ENCODE measurements at regions not wholly inside any gene's neighbourhood (a gene's known extent, or its start where the extent isn't known, plus 50 kb on each side); places are given as distances from the start of the nearest gene placed in this dataset.

DNA sequence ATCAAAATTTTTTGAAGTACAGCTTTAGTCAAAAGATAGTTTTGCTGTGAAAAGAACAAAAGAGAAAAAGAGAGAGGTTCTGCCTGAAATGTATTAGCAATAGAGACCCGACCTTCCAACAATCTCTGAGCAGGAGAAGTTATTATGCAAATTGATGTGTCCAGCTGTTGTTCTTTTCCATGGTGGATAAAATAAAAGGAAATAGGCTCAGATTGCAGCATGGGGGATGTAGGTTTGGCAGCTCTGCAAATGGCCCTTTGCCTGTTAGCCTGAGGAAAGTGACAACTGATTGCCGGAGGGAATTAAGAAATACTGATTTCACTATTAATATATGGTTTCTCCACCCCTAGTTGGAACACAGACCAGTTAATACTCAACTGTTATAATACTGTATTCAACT, 1283.2 kb upstream of the NXPH2 start:
- no peak for DNase-seq (ENCODE audit: low spot score)

DNA sequence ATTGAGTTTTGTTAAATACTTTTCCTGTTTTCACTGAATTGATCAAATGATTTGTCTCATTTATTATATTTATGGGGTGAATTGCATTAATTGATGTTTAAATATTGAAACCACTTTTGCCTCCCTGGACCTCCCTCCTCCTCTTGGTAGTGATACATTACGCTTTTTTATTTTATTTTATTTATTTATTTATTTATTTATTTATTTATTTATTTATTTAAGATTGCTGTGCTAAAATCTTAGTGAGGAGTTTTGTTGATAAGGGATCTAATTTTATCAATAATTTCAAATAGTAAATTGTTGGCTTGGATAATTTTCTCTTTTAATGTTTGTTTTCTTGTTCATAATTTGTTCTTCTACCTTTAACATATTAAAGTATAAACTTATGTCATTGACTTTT, 1281.0 kb upstream of the NXPH2 start:
- DNase-seq (ENCODE audit: low spot score), result no peak

DNA sequence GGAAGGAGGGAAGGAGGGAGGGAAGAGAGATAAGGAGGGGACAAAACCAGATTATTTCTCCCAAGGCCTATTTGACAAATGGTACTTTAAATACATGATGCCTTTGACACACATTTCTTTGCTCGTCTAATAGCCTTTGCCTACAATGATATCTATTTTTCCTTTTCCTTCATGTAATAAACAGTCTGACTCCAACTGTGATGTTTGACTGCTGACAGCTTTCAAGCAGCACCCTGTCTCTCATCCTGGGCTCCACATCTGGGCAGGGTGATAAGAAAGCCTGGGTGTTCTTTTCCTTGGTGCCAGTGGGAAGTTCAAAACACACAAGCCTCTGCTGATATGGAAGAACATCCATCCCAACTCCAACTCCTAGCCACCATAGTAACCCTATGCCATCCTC, 1277.7 kb upstream of the NXPH2 start:
- DNase-seq (ENCODE audit: low spot score), result no peak

DNA sequence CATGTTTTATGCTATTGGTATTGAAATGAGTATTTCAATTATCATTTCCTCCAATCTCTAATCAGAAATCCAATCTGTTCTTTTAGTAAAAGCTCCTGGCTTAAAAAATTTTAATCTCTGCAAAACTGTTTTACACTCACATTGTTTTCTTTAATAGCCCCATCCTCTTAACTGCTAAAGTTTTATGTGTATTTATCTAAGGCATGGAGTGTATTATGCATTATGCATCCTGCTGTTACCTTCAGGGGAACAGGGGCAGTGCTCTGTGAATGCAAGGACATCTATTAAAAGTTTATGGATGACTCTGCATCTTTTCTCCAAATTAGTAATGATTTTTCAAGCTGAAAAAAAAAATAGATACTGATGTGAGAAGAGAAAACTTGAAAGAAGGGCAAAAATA, 1261.6 kb upstream of the NXPH2 start:
- DNase-seq (ENCODE audit: low spot score), result no peak

DNA sequence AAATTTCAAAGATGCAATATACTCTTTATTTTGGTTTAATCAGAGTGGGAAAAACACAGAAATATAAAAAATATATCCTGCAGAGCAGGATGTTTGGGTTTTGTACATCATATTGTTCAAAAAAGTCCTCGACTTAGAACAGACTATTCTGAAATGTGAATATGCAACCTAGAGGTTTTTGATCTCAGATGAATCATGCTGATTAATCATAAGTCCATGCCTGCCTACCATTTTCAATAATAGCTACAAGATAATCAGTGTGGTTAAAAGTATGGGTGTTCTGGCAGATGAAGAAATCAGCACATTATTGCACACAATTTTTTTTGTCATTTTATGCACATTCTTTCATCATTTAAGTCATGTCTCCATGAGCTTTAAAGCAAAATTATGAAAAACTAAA, 1261.0 kb upstream of the NXPH2 start:
- DNase-seq (ENCODE audit: low spot score), result no peak

DNA sequence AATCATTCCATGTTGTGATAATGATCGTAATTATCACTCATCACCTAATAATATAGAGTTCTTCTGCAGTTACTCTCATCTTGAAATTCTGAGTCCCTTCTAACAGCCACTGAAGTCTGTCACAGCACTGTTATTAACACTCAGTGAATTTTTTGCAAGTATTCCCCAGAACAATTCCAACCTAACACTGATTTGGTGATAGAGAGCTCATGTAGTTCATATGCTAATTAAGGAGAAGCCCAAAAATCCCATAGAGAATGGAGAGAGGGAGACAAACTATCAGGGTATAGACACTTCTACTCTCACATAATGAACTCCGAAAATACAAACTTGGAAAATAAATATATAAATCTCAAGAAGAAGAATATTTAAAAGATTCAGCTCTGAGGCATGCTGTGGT, 1253.4 kb upstream of the NXPH2 start:
- DNase-seq (ENCODE audit: low spot score), result no peak

DNA sequence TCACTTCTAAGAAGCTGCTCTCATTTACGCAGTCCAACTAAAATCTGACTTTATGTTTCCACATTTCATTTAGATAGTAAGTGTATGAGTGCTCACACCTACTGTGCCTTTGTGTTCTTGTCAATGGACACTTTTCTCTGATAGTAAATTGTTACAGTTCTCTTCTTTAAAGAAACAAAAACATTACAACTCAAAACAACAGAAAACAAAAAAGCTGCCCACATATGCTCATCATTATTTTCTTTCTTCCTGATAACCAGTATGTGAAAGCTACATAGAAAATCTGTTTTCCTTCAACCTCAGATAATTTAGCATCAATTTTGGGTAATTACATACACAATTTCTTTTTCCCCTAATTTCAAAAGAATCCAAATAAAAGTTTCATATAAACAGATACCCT, 1247.8 kb upstream of the NXPH2 start:
- DNase-seq (ENCODE audit: low spot score), result no peak

DNA sequence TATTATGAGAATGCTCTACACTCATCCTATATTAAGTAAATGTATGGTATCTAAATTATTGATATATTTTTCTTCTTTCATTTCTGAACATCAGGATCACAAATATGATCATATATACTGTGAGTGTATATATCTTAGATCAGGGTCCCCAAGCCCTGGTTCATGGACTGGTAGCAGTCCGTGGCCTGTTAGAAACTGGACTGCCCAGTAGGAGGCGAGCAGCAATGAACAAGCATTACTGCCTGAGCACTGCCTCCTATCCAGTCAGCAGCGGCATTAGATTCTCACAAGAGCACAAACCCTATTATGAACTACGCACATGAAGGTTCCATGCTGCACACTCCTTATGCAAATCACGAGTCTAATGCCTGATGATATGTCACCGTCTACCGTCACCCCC, 1247.1 kb upstream of the NXPH2 start:
- no peak for DNase-seq (ENCODE audit: low spot score)

DNA sequence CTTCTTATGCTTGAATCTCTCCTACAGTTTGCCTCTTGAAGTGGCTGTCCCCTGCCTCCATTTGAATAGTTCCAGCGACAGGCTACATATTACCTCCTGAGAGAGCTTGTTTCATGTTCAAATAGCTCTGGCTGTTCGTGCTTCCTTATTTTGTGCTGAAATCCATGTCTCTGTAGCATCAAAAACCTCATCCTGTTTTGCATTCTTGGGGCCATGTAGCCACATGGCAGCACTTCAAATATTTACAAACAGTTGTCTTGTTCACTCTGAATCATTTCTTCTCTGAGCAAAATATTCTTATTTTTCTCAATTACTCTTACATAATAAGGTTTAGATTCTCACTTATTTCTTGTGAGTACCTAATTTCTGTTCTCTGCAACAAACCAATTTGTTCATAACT, 1243.1 kb upstream of the NXPH2 start:
- DNase-seq (ENCODE audit: low spot score), result no peak

DNA sequence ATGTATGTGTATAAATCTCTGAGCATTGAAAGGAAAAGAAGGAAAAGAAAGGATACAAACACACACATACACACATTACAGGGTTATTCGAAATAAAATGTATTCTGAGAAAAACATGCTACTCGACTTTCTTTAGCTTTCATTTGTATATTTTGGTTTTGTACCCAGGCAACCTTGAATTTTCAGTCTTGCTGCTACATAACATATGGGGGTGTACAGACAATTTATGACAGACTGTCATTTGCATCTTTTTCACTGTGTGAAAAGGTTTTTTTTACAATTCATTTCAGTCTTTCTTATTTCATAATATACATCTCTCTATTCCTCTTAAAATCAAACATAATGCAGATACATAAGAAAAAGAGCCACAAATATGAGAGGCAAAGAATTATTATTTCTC, 1238.4 kb upstream of the NXPH2 start:
- DNase-seq (ENCODE audit: low spot score), result no peak

DNA sequence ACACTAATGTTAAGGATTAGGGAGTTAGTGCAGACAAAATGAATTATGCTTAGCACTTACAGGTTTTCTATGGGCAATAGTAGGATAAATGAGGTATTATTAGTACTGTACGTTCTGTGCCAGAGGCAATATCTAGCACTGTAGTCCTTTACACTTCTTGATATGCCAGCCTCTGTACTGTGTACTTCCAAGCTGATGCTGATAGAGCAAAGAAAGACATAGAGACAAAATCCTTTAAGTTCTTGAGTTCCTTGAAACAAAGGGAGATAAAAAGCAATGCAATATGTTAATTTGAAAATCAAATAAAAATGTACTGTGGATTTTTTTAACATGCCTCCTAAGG, 1234.0 kb upstream of the NXPH2 start:
- no peak for DNase-seq (ENCODE audit: low spot score)

DNA sequence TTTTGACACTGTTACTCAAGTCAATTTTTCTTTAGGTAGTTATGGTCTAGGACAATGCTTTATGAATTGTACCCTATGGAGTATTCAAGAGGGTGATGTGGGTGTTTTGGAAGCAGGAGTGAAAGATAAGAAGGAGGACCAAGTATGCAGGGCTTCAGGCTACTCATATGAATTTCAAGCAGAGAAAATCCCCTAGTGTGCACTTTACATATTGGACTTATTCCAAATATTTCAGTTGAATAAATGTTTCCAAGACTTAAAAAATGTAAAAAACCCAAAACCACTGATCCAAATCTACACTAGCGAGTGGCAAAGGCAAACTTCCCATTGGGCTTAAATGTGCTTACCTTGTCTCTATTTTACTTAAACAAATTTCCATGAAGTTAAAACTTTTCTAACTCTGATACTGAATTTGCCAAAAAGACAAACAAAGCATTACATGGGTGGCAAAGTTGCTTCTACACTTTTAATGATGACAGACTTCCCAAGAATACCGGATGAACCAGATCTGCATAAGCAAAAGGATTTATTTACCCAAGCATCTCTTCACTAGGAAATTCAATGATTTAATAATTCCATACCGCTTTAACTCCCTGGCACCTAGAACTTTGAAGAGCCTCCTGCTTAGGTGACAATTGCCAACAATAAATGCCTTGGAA, 1233.5 kb upstream of the NXPH2 start:
- no peak for DNase-seq (ENCODE audit: low spot score)

DNA sequence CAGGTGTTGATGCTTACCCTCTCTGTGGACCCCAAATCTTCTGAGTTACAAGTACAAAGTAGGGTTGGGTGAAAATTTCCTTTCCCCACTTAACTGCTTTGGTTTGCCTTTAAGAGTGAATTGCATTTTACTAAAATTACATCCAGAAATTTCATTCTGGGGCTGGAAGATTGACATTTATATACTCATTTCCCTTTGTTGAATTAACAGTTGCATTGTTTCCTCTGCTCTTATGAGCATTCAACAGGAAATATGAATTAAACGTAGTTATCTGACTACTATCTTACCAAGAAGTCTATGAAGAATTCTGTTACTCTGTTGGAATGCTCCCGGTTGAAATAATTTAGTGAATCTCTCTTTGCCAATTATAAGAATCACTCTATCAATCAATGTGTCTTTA, 1231.1 kb upstream of the NXPH2 start:
- no peak for DNase-seq (ENCODE audit: low spot score)

DNA sequence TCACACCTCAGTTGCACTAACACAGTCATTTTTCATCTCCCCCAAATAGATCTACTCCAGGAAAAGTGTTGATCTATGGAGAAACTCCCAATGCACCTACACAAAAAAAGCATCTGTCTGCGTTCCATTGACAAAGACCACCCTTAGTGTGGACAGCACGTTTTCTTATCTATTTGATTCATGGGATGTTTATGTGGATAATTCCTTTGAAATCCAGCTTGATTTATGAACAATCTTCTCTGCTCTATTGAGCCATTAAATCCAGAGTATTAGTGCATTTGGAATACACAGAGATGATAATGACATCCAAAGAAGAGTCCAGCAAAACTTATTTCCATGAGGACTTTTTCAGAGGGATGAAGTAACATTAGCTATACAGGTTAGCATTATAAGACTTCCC, 1221.9 kb upstream of the NXPH2 start:
- DNase-seq (ENCODE audit: low spot score), result no peak

DNA sequence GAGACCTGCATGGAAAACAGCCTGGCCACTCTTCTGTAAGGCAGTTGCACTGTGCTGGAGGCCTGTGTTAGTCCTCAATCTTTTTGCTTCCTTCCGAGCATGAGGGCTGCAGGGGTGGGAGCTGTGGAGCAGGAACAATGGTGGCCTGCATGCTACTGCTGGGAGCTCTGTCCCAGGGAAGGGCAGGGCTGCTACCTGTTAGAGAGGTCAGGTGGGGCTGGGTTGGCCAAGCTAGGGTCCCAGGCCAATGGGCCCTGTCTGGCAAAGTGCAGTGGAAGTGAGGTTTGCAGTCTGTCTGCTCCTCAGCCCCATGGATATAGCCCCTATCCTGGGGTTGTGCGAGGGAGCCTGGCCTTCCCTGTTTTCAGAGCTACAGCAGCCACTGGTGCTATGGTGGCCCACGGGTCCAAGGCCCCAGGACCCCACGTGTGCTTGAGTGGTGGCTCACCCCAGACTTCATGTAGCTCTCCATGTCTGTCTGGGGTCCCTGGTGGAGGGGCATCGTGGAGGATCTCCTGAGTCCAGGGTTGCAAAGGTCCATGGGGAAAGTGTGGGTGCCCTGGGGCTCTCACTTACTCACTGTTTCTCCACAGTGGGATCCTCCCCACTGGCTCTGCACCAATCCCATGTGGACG, 1212.6 kb upstream of the NXPH2 start:
- DNase-seq (ENCODE audit: low spot score), result no peak

DNA sequence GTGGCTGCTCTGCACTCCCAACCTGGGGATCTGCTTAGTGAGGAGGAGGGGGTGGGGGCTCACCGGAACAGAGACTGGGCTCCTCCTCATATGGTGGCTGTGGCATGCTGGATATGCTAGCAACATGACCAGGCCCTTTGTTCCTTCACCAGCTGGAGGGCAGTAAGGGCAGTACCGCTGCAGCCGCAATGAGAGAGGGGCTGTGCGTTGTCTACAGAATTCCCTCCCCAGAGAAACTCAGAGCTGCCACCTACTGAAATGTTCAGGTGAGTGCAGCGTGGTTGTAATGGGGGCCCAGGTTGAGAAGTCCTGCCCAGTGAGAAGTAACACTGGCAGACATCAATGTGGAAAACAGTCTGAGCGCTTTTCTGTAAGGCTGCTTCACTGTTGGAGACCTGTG, 1211.9 kb upstream of the NXPH2 start:
- no peak for DNase-seq (ENCODE audit: low spot score)

DNA sequence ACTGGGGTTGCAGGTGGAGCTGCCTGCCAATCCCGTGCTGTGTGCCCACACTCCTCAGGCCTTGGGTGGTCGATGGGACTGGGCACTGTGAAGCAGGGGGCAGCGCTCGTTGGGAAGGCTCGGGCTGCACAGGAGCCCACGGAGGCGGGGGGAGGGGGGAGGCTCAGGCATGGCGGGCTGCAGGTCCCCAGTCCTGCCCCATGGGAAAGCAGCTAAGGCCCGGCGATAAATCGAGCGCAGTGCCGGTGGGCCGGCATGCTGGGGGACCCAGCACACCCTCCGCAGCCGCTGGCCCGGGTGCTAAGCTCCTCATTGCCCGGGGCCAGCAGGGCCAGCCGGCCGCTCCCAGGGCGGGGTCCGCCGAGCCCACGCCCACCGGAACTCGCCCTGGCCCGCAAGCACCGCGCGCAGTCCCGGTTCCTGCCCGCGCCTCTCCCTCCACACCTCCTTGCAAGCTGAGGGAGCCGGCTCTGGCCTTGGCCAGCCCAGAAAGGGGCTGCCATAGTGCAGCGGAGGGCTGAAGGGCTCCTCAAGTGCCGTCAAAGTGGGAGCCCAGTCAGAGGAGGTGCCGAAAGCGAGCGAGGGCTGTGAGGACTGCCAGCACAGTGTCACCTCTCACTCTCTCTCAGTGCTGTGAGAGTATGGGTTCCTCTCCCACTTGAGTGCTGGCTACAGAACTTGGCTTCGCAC, 1210.6 kb upstream of the NXPH2 start:
- no peak for DNase-seq (ENCODE audit: low spot score)

DNA sequence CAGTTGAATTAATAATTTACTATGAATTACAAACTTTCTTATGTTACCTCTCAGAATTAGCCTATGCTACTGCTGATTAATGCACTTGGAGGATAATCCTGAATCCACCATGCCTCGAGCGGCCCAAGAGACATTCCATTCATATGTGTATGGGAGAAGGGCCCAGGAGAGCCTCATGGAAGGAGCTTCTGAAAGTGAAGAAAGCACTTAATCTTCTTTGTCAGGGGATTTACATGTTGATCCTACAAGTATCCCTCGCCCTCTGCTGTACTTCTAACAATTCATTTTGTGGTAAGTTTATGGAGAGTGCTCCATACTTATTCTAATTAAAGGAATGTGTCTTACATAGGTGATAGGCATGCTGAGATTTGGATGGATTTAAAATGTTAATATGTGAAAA, 1189.1 kb upstream of the NXPH2 start:
- DNase-seq (ENCODE audit: low spot score), result no peak

DNA sequence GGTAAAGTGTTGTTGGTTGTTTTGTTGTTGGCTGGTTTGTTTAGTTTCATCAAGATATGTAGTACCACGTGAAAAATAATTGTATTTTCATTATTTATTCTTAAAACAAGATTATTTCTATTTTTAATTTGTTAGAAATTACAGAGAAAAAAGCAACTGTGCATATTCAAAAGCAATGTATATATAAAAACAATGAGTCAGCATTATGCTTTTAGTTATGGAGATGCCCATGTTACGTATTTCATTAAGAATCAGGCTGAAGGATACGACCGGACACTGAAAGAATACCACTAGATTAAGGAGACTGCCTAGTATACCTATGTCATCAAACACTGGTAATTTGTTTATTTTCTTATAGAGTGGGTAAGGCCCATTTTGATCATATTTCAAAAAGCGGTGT, 1188.4 kb upstream of the NXPH2 start:
- DNase-seq (ENCODE audit: low spot score), result no peak

DNA sequence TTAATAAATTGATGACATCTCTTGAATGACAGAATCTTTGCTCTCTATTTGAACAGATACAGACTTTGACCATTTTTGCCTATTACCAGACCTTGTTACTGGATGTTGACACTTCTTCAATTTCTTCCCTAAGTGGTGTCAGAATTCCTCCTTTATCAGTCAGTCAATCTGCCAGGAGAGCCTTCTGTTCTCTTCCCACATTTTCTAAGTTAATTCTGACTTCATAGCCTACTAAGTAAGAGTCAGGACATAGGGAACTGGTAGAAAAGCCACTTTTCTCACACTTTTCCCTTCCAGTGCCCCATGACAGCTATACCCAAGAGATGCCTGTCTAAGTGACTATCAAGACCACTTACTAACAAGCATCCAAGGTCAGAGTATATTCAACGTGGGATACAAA, 1187.5 kb upstream of the NXPH2 start:
- DNase-seq (ENCODE audit: low spot score), result no peak

DNA sequence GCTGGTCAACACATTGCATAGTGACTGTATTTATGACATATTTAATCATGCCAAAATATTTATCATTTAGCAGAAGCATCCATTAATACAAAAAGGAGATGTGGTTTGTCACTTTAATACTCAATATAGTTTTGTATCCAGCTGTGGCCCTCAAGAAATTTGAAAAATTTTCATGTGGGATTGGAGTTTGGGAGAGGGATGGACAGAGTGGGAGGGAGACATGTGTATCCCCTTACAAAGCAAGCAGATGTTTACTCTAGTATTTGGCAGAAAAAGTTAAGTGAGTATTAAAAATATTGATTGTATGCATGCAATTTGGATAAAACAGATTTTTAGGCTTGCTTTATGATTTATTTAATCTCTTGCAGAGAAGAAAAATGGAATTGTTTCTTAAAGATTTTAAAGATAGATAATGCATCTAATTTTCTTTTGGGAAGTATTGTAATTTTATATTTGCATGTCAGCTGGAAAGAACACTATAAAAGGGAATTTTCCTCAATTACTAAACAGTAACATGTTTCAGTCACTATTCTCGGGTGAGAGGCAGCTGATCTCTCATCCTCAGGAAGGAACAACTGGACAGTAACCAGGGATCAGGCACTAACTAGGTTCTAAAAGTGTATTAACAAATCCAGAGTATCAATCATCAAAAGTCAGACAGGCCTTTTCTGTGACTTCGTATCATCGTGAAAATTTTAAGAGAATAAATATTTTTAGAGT, 1184.7 kb upstream of the NXPH2 start:
- no peak for DNase-seq (ENCODE audit: low spot score)

DNA sequence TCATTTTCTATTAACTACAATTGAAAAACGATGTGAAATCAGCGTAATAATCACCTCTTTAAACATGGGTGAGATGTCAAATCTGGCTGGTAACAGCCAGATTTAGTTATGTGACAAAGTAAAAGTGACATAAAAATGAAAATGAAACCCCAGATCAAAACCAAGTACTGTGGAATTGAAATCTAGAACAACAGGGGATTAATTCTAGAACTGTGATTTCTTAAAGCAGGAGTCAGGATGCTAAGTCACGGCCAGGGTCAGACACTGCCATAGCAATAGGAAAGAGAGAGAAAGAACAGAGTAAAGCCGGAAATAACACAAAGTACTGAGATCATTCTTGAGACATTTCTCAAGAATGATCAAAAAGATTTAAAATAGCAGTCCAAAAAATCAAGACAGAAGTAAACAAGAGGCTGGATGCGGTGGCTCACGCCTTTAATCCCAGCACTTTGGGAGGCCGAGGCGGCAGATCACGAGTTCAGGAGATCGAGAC, 1183.7 kb upstream of the NXPH2 start:
- no peak for DNase-seq (ENCODE audit: low spot score)

Measured in GM03348 (cell line).